GM12891 (cell line): ENCODE measurements at regions not wholly inside any gene's neighbourhood (a gene's known extent, or its start where the extent isn't known, plus 50 kb on each side); places are given as distances from the start of the nearest gene placed in this dataset.

Experiments used
- POLR2A ChIP-seq: IDR thresholded peaks from 2 replicates; pipeline ENCODE4 v1.6.1; 2011; ENCODE audit warnings: low read depth, low read length, control low read depth
- POLR2AphosphoS5 ChIP-seq: IDR thresholded peaks from 2 replicates; pipeline ENCODE4 v1.6.1; 2011; ENCODE audit warnings: low read depth, low read length, control low read depth
- POU2F2 ChIP-seq: IDR thresholded peaks from 2 replicates; pipeline ENCODE4 v1.6.1; 2011; ENCODE audit warnings: low read depth, mild to moderate bottlenecking, control low read depth, low read length, moderate library complexity
- TAF1 ChIP-seq: IDR thresholded peaks from 2 replicates; pipeline ENCODE4 v1.6.1; 2011; ENCODE audit warnings: low read depth, low read length, control low read depth

DNA sequence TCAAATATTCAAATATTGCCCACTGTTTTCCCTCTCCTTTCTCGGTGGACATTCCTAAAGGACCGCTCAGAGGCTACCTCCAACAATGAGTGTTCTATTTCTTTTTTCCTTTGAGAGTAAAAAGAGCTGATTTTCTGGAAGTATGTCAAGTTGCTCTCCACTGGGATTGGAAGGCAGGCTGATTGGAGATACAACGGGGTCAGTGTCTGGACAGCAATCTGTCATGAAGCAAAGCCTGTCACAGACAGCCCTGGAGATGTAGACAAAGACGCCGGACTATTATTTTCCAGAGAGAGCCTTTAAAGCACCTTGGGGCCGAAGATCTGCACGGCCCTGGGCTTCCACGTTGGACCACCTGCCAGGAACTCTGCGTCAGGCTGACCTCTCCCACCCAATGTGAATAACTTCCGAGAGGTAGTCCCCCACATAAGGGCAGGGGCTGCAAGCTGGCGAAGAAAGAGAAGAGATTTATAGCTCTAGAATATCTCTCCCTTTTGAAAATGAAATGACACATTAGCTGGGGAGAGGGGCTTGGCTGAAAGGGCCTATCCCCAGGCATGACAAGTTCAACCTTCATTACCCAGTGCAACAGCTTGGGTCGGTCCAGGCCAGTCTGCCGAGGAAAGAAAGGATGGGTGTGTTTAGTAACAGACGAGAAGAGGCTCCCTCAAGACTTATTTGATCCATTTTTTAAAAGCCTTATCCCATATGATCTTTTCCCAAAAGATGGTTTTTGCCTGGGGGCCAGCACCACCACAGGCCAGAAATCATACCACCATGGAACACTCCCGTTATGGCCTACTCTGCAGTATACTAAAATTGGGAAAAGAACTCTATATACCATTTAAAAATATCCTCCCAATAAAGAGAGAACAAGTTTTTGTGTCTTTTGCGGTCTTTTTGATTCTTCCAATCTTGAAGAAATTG lies 131.1 kb downstream of the OLIG3 start:
- TF ChIP-seq POLR2A (no peak), POLR2AphosphoS5 (no peak), POU2F2 (no peak), TAF1 (no peak)
